22Rv1 (cell line): ENCODE measurements at regions not wholly inside any gene's neighbourhood (a gene's known extent, or its start where the extent isn't known, plus 50 kb on each side); places are given as distances from the start of the nearest gene placed in this dataset.

ENCODE experiments used
- CTCF ChIP-seq: fragments of 450-650 bp; IDR thresholded peaks from 2 replicates; pipeline ENCODE4 v1.5.1; 2017; ENCODE audit warnings: mild to moderate bottlenecking
- ZFX ChIP-seq: fragments of 450-650 bp; IDR thresholded peaks from 2 replicates; pipeline ENCODE4 v1.6.1; 2017; ENCODE audit warnings: antibody characterized with exemption, borderline replicate concordance

DNA sequence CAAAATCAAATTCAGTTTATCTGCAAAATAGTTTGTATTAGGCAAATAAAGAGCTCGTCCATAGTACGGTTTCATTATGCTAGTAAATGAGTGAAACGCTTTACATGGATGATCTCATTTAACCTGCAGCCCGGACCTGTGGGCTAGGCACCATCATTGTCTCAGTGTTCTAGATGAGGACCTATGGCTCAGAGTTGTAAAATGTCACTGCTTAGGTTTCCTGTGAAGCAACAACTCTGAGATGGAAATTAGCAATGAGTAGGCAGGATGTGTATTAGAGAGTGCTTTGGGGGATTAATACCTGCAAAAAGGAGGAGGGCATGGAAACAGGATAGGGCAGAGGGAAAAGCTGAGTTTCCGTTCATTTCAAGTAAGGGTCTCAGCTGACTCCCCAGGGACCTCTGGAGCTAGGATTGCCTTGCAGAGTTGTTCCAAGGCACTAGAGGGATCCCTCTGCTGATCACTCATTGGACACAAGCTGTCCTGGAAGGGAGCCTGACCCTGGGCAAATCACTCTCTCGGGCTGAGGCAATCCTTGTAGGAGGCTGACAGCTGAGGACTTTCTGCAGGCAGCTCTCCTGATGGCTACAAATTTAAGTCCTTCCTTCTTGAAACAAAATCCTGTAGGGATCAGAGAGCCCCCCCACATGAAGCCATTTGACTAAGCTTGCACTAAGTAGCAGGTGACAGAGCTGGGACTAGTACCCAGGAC, 58.8 kb upstream of the SIX2 start:
- TF ChIP-seq CTCF (no peak), ZFX (no peak)
